WTC11 (cell line): ENCODE measurements at regions not wholly inside any gene's neighbourhood (a gene's known extent, or its start where the extent isn't known, plus 50 kb on each side); places are given as distances from the start of the nearest gene placed in this dataset.

Source experiments
- ATF1 ChIP-seq: sonication (generic); formaldehyde crosslinking; IDR thresholded peaks from 2 replicates; pipeline ENCODE4 v1.8.1; 2023; ENCODE audit warnings: mild to moderate bottlenecking, moderate library complexity, missing genetic modification reagents
- CTCF ChIP-seq: fragments of 200-600 bp; IDR thresholded peaks from 2 replicates; pipeline ENCODE4 v1.8.0; 2022; ENCODE audit warnings: antibody characterized with exemption
- ESRRA ChIP-seq: sonication (generic); formaldehyde crosslinking; IDR thresholded peaks from 2 replicates; pipeline ENCODE4 v1.8.1; 2022; ENCODE audit warnings: mild to moderate bottlenecking, missing genetic modification reagents, borderline replicate concordance
- JUN ChIP-seq: sonication (generic); formaldehyde crosslinking; IDR thresholded peaks from 2 replicates; pipeline ENCODE4 v1.8.0; 2023; ENCODE audit warnings: mild to moderate bottlenecking, missing genetic modification reagents
- NFATC4 ChIP-seq: fragments of 250-450 bp; sonication (Bioruptor Pico); IDR thresholded peaks from 2 replicates; pipeline ENCODE4 v1.9.0; 2021; ENCODE audit warnings: mild to moderate bottlenecking
- NR2C2 ChIP-seq: sonication (generic); formaldehyde crosslinking; IDR thresholded peaks from 2 replicates; pipeline ENCODE4 v1.8.0; 2022; ENCODE audit warnings: mild to moderate bottlenecking, missing genetic modification reagents
- PRDM15 ChIP-seq: sonication (generic); formaldehyde crosslinking; IDR thresholded peaks from 2 replicates; pipeline ENCODE4 v1.8.0; 2022; ENCODE audit warnings: missing genetic modification reagents
- SP1 ChIP-seq: sonication (generic); formaldehyde crosslinking; conservative IDR thresholded peaks from 2 replicates; pipeline ENCODE4 v1.8.1; 2022; ENCODE audit warnings: missing genetic modification reagents
- STAT6 ChIP-seq: sonication (generic); formaldehyde crosslinking; conservative IDR thresholded peaks from 2 replicates; pipeline ENCODE4 v1.8.1; 2023; ENCODE audit warnings: mild to moderate bottlenecking, low read depth, missing genetic modification reagents, moderate library complexity
- ZNF263 ChIP-seq: sonication (generic); formaldehyde crosslinking; IDR thresholded peaks from 2 replicates; pipeline ENCODE4 v1.8.1; 2022; ENCODE audit warnings: low read depth, mild to moderate bottlenecking, moderate library complexity, missing genetic modification reagents
- TF ChIP-seq, protein P1 (sequence below): sonication (generic); formaldehyde crosslinking; IDR thresholded peaks from 2 replicates; pipeline ENCODE4 v1.8.0; 2022; ENCODE audit warnings: mild to moderate bottlenecking, missing genetic modification reagents
- TF ChIP-seq, protein P2 (sequence below): sonication (generic); formaldehyde crosslinking; IDR thresholded peaks from 2 replicates; pipeline ENCODE4 v1.8.1; 2022; ENCODE audit warnings: low read depth, mild to moderate bottlenecking, moderate library complexity, missing genetic modification reagents, borderline replicate concordance
- TF ChIP-seq, protein P3 (sequence below): fragments of 250-450 bp; sonication (Bioruptor Pico); IDR thresholded peaks from 2 replicates; pipeline ENCODE4 v1.8.0; 2021; ENCODE audit warnings: mild to moderate bottlenecking

GRCh38 chr2:100683231-100683630 is 120.4 kb downstream of the PDCL3 start:
- TF ChIP-seq JUN (CRISPR knock-in tag) (no peak), NR2C2 (CRISPR knock-in tag) (no peak), CTCF (no peak), ESRRA (CRISPR knock-in tag) (no peak), STAT6 (CRISPR knock-in tag) (no peak), ATF1 (CRISPR knock-in tag) (no peak), SP1 (CRISPR knock-in tag) (no peak), PRDM15 (CRISPR knock-in tag) (no peak), ZNF263 (CRISPR knock-in tag) (no peak), NFATC4 (no peak)
- TF ChIP-seq, protein P1, sequence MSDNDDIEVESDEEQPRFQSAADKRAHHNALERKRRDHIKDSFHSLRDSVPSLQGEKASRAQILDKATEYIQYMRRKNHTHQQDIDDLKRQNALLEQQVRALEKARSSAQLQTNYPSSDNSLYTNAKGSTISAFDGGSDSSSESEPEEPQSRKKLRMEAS = no peak
- TF ChIP-seq, protein P2, sequence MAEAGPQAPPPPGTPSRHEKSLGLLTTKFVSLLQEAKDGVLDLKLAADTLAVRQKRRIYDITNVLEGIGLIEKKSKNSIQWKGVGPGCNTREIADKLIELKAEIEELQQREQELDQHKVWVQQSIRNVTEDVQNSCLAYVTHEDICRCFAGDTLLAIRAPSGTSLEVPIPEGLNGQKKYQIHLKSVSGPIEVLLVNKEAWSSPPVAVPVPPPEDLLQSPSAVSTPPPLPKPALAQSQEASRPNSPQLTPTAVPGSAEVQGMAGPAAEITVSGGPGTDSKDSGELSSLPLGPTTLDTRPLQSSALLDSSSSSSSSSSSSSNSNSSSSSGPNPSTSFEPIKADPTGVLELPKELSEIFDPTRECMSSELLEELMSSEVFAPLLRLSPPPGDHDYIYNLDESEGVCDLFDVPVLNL (CRISPR knock-in tag) = no peak
- TF ChIP-seq, protein P3, sequence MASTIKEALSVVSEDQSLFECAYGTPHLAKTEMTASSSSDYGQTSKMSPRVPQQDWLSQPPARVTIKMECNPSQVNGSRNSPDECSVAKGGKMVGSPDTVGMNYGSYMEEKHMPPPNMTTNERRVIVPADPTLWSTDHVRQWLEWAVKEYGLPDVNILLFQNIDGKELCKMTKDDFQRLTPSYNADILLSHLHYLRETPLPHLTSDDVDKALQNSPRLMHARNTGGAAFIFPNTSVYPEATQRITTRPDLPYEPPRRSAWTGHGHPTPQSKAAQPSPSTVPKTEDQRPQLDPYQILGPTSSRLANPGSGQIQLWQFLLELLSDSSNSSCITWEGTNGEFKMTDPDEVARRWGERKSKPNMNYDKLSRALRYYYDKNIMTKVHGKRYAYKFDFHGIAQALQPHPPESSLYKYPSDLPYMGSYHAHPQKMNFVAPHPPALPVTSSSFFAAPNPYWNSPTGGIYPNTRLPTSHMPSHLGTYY = no peak
